Fibroblast of lung (primary cell): ENCODE measurements at regions not wholly inside any gene's neighbourhood (a gene's known extent, or its start where the extent isn't known, plus 50 kb on each side); places are given as distances from the start of the nearest gene placed in this dataset.

Experiments used
- CTCF ChIP-seq, 2 donors: IDR thresholded peaks in 1 of 2; conservative IDR thresholded peaks in 1 of 2; 1 replicate in 1 of 2; 2 replicates in 1 of 2; pipeline ENCODE4 v1.5.1; 2011 to 2012; ENCODE audit warnings: low read length in 2 of 2, control low read depth in 1 of 2, inconsistent platforms in 1 of 2, low read depth in 1 of 2, mild to moderate bottlenecking in 1 of 2
- EZH2 ChIP-seq: IDR thresholded peaks from 2 replicates; pipeline ENCODE4 v1.5.1; 2012; ENCODE audit warnings: low read length, control low read depth, mild to moderate bottlenecking; ENCODE audit errors: missing control alignments

- TF ChIP-seq EZH2, result no peak
- no peak for TF ChIP-seq CTCF (conservative IDR thresholded peaks at IDR 0.05 in 1 of 2, IDR thresholded peaks at IDR 0.05 in 1 of 2; ENCODE audit: low read depth in 1 of 2, low read length in 2 of 2)
Observed at GRCh38 chr11:45432910-45433309, 146.8 kb upstream of the SYT13 start.
